K562 (cell line): ENCODE measurements at regions not wholly inside any gene's neighbourhood (a gene's known extent, or its start where the extent isn't known, plus 50 kb on each side); places are given as distances from the start of the nearest gene placed in this dataset.

Source experiments
- ATAC-seq: fragments of 200-7000 bp; cut with Tn5 transposase; 3 replicates; pipeline ENCODE4 v1.9.1; 2020; ENCODE audit warnings: moderate library complexity
- BruUV-seq: library from RNA; stranded (reverse); fragments of 400-500 nt; replicated peaks from 2 replicates; lab custom pipeline; 2021; lab: Mats Ljungman, UMichigan
- CTCF ChIA-PET: fragments of 300-600 bp; formaldehyde crosslinking; extraction: SDS; loops from one replicate; lab custom pipeline; 2021; ENCODE audit warnings: low intra/inter-chr PET ratio; lab: Yijun Ruan, JAX
- POLR2A ChIA-PET: fragments of 300-600, 350-650 bp; sonication (Branson Sonifier 250); formaldehyde crosslinking; extraction: SDS; loops from one replicate; lab custom pipeline; 2021; ENCODE audit warnings: antibody characterized with exemption, inconsistent platforms; lab: Yijun Ruan, JAX
- DNase-seq, 4 experiments: peaks; one replicate each; pipeline versions ENCODE4 v3.0.0 to v3.0.0-alpha.2; 2011 to 2018; ENCODE audit warnings: low spot score in 3 of 4, mixed read lengths in 3 of 4; ENCODE audit errors: extremely low read depth in 1 of 4
- FAIRE-seq: peaks from 2 replicates; lab custom pipeline; 2011; peaks lifted over from hg19 to GRCh38; lab: Jason Lieb, UNC
- H2AFZ ChIP-seq: 2 replicates; pipeline ENCODE4 v1.6.0; 2011; ENCODE audit warnings: low read depth, low read length, control low read depth, inconsistent platforms
- H3K27ac ChIP-seq: fragments of 200-600 bp; 3 replicates; pipeline ENCODE4 v1.8.0; 2011; ENCODE audit warnings: low read depth, mild to moderate bottlenecking, control low read depth, inconsistent platforms, low read length, moderate library complexity, mixed read lengths; ENCODE audit errors: extremely low read depth
- H3K27me3 ChIP-seq, 2 experiments: fragments of 300-600 bp in 1 of 2; 2 replicates in 1 of 2; 3 replicates in 1 of 2; pipeline versions ENCODE4 v1.6.0 to v1.8.0; 2011; ENCODE audit warnings: inconsistent platforms in 2 of 2, low read length in 2 of 2, mild to moderate bottlenecking in 1 of 2, mixed read lengths in 1 of 2, moderate library complexity in 1 of 2; ENCODE audit not compliant: control insufficient read depth in 2 of 2, insufficient read depth in 2 of 2
- H3K36me3 ChIP-seq: fragments of 300-600 bp; 3 replicates; pipeline ENCODE4 v1.8.0; 2011; ENCODE audit warnings: mild to moderate bottlenecking, low read length, inconsistent platforms; ENCODE audit not compliant: control insufficient read depth, insufficient read depth
- H3K4me1 ChIP-seq, 2 experiments: fragments of 200-600 bp in 1 of 2; replicated peaks in 1 of 2; 2 replicates in 1 of 2; 3 replicates in 1 of 2; pipeline versions ENCODE4 v1.5.1 to v1.8.0; 2011; ENCODE audit warnings: inconsistent platforms in 2 of 2, low read length in 2 of 2, mild to moderate bottlenecking in 1 of 2, mixed read lengths in 1 of 2, moderate library complexity in 1 of 2; ENCODE audit not compliant: control insufficient read depth in 2 of 2, insufficient read depth in 2 of 2
- H3K4me2 ChIP-seq: 2 replicates; pipeline ENCODE4 v1.6.1; 2011; ENCODE audit warnings: low read length, control low read depth, inconsistent platforms, mixed read lengths; ENCODE audit not compliant: insufficient read depth
- H3K4me3 ChIP-seq: fragments of 200-600 bp; sonication (generic), shearing (Covaris generic); 2 replicates; pipeline ENCODE4 v1.5.1; 2016; ENCODE audit warnings: control low read depth, inconsistent platforms
- H3K79me2 ChIP-seq: fragments of 200-600 bp; 3 replicates; pipeline ENCODE4 v1.8.0; 2011; ENCODE audit warnings: low read length, inconsistent platforms; ENCODE audit not compliant: control insufficient read depth, insufficient read depth
- H3K9ac ChIP-seq, 2 experiments: 2 replicates each; pipeline versions ENCODE4 v1.6.0 to v1.6.1; 2011; ENCODE audit warnings: low read depth in 2 of 2, low read length in 2 of 2, control low read depth in 1 of 2, inconsistent platforms in 1 of 2, mild to moderate bottlenecking in 1 of 2, mixed read lengths in 1 of 2; ENCODE audit not compliant: insufficient read depth in 1 of 2
- H3K9me1 ChIP-seq: one replicate; pipeline ENCODE4 v1.6.0; 2011; ENCODE audit warnings: inconsistent platforms, mild to moderate bottlenecking, low read length, moderate library complexity; ENCODE audit not compliant: control insufficient read depth, insufficient read depth
- H3K9me3 ChIP-seq: replicated peaks from 2 replicates; pipeline ENCODE4 v1.5.1; 2011; ENCODE audit warnings: low read depth, low read length, inconsistent platforms; ENCODE audit not compliant: control insufficient read depth, insufficient read depth
- H4K20me1 ChIP-seq: replicated peaks from 2 replicates; pipeline ENCODE4 v1.6.1; 2011; ENCODE audit warnings: low read length, inconsistent platforms, mixed read lengths; ENCODE audit not compliant: control insufficient read depth, insufficient read depth
- KLF13 ChIP-seq: fragments of 450-650 bp; IDR thresholded peaks from 2 replicates; pipeline ENCODE4 v1.6.1; 2016; ENCODE audit warnings: missing genetic modification characterization, low read depth, mild to moderate bottlenecking, missing compliant biosample characterization, moderate library complexity, borderline replicate concordance
- SOX6 ChIP-seq: fragments of 450-650 bp; IDR thresholded peaks from 2 replicates; pipeline ENCODE4 v1.6.1; 2014; ENCODE audit warnings: mild to moderate bottlenecking
- ZKSCAN1 ChIP-seq: fragments of 150-350 bp; IDR thresholded peaks from 2 replicates; pipeline ENCODE4 v1.6.1; 2016; ENCODE audit warnings: low read depth, low read length
- ZNF431 ChIP-seq: sonication (generic); formaldehyde crosslinking; IDR thresholded peaks from 2 replicates; pipeline ENCODE4 v1.8.0; 2022; ENCODE audit warnings: mild to moderate bottlenecking, missing genetic modification reagents
- WGBS: fragments of 100-300 bp; shearing (Covaris generic); methylation state at CpG from one replicate; pipeline ENCODE4 v1.1.6; 2016; ENCODE audit warnings: low coverage, mixed read lengths; ENCODE audit not compliant: insufficient coverage; ENCODE audit errors: missing lambda C conversion rate; 5-methylcytosine and 5-hydroxymethylcytosine counted together
- in situ Hi-C: fragments of 300-500 bp; cut with MboI; formaldehyde crosslinking; loops from 4 replicates; pipeline ENCODE4 v1.15.0; 2018; ENCODE audit warnings: inconsistent platforms, mixed read lengths
- intact Hi-C: fragments of 100-400 bp; cut with micrococcal nuclease; formaldehyde crosslinking; loops from 2 replicates; pipeline ENCODE4 v1.14.2; 2022
- TF ChIP-seq, protein P1 (sequence below), 2 experiments: IDR thresholded peaks in 1 of 2; conservative IDR thresholded peaks in 1 of 2; 2 replicates each; pipeline ENCODE4 v1.6.1; 2016; ENCODE audit warnings: low read depth in 2 of 2, mild to moderate bottlenecking in 1 of 2, missing compliant biosample characterization in 1 of 2, missing genetic modification characterization in 1 of 2, moderate library complexity in 1 of 2

DNA sequence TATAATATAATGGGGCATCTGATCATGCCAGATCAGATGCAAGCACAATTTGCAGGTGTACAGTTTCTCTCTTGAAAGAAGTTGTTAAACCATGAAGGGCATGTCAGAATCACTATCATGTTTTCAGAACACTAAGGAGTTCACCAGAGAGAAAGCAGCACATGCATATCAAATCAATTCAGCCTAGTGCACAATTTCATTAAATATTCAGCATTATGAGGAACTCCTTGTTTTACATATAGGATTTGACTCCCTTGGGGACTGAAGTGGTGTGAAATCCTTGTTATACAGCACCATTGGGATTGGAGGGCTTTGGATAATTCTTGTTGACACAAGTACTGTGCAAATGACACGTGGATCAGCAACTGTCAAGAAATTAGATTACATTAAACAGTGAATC is 562.1 kb upstream of the KLHL29 start (continued):
- TF ChIP-seq, protein P1, sequence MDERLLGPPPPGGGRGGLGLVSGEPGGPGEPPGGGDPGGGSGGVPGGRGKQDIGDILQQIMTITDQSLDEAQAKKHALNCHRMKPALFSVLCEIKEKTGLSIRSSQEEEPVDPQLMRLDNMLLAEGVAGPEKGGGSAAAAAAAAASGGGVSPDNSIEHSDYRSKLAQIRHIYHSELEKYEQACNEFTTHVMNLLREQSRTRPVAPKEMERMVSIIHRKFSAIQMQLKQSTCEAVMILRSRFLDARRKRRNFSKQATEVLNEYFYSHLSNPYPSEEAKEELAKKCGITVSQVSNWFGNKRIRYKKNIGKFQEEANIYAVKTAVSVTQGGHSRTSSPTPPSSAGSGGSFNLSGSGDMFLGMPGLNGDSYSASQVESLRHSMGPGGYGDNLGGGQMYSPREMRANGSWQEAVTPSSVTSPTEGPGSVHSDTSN (CRISPR knock-in tag; IDR thresholded peaks at IDR 0.05; ENCODE audit: low read depth), result no peak
- TF ChIP-seq, protein P1 (tag; conservative IDR thresholded peaks at IDR 0.05; ENCODE audit: low read depth), result no peak
- no peak for TF ChIP-seq ZKSCAN1
- TF ChIP-seq KLF13 (tag), result no peak
- no peak for TF ChIP-seq ZNF431 (CRISPR knock-in tag)

DNA sequence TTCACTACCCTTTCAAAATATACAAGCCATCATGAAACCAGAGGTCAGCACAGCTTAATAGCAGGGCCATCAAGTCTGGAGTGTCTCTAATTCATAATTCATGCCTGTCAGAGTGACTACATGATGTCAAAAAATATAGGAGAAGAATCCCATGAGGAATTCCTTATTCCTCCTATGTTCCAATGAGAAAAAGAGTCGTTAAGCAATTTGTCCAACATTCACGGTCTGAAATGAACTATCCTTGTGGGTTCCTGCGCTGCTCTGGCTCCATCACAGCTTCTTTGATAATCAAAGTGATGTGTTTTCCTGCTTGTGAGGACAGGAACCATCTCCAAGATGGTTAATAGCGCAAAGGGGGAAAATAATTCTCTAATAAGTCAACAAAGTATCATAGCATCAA is 560.4 kb upstream of the KLHL29 start:
- CTCF ChIA-PET, result no interaction called here
- H3K4me1 ChIP-seq, result no peaks in the 10 kb centered on the region
- intact Hi-C loops, result no loop called here
- BruUV-seq, result no TSS peak
- TF ChIP-seq SOX6, result no peak
- TF ChIP-seq, all 486 proteins: peak for 0
- Histone ChIP-seq H3K27ac (no peak overlapping the region), H3K9me3 (no peaks in the 10 kb centered on the region), H3K9me1 (no peaks in the 10 kb centered on the region), H3K4me2 (no peak overlapping the region), H4K20me1 (no peaks in the 10 kb centered on the region), H3K79me2 (no peaks in the 10 kb centered on the region), H3K9ac (no peak overlapping the region), H3K36me3 (no peaks in the 10 kb centered on the region), H3K27me3 (no peaks in the 10 kb centered on the region), H3K4me3 (no peak overlapping the region), H2AFZ (no peak overlapping the region)
- 0% methylated on average over 4 of the region's 4 CpGs for WGBS
- FAIRE-seq, result no peak
- no peak for ATAC-seq
- POLR2A ChIA-PET, result no interaction called here
- DNase-seq, result no peak
- in situ Hi-C loops, result no loop called here
